Activated CD4-positive, alpha-beta memory T cell treated with anti-CD3 and anti-CD28 coated beads for 36 hours (primary cell): ENCODE measurements at regions not wholly inside any gene's neighbourhood (a gene's known extent, or its start where the extent isn't known, plus 50 kb on each side); places are given as distances from the start of the nearest gene placed in this dataset.

ENCODE experiments used
- CTCF ChIA-PET: fragments of 350-600 bp; sonication (Branson Sonifier 250); formaldehyde crosslinking; loops from one replicate; lab custom pipeline; 2021; ENCODE audit warnings: antibody characterized with exemption, inconsistent platforms; lab: Charles Lee
- POLR2A ChIA-PET: fragments of 350-600 bp; sonication (Branson Sonifier 250); formaldehyde crosslinking; loops from one replicate; lab custom pipeline; 2021; ENCODE audit warnings: antibody characterized with exemption; lab: Charles Lee
- DNase-seq: peaks from one replicate; pipeline ENCODE4 v3.0.0-alpha.2; 2020
- H3K27ac Mint-ChIP-seq: one replicate; pipeline ENCODE4 v1.8.0; 2021; ENCODE audit warnings: mixed read lengths
- H3K27me3 Mint-ChIP-seq: one replicate; pipeline ENCODE4 v1.8.0; 2021; ENCODE audit warnings: mixed read lengths
- H3K36me3 Mint-ChIP-seq: one replicate; pipeline ENCODE4 v1.8.0; 2021; ENCODE audit warnings: mixed read lengths
- H3K4me1 Mint-ChIP-seq: one replicate; pipeline ENCODE4 v1.8.0; 2021; ENCODE audit warnings: low read depth, mixed read lengths
- H3K4me3 Mint-ChIP-seq: one replicate; pipeline ENCODE4 v1.8.0; 2021; ENCODE audit warnings: mild to moderate bottlenecking, mixed read lengths
- H3K9me3 Mint-ChIP-seq: one replicate; pipeline ENCODE4 v1.8.0; 2021; ENCODE audit warnings: mixed read lengths
- intact Hi-C: fragments of 100-400 bp; cut with micrococcal nuclease; formaldehyde crosslinking; loops from one replicate; pipeline ENCODE4 v1.15.1; 2023

DNA sequence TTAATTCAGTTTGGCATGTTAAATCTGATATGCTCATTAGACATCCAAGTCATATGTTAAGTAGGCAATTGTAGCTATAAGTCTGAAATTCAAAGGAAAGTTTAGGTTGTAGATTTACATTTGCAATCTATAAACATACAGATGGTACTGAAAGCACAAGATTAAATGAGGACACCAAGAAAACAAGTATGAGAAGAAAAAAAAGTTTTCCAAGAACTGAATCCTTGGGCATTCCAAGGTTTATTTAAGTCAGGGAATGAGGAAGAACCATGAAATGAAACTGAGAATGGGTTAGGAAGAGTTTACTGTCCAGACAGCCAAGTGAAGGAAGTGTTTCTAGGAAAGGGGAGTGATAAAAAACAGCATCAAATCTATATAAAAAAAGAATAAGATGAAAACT is 756.1 kb upstream of the DPPA4 start:
- Mint-ChIP-seq H3K4me3 (no peak overlapping the region), H3K27me3 (no peaks in the 10 kb centered on the region), H3K9me3 (peaks cover 3% of the 10 kb centered on the region), H3K4me1 (no peaks in the 10 kb centered on the region), H3K27ac (no peak overlapping the region), H3K36me3 (no peaks in the 10 kb centered on the region)
- intact Hi-C loops = no loop called here
- ChIA-PET CTCF (no interaction called here), POLR2A (no interaction called here)
- no peak for DNase-seq

DNA sequence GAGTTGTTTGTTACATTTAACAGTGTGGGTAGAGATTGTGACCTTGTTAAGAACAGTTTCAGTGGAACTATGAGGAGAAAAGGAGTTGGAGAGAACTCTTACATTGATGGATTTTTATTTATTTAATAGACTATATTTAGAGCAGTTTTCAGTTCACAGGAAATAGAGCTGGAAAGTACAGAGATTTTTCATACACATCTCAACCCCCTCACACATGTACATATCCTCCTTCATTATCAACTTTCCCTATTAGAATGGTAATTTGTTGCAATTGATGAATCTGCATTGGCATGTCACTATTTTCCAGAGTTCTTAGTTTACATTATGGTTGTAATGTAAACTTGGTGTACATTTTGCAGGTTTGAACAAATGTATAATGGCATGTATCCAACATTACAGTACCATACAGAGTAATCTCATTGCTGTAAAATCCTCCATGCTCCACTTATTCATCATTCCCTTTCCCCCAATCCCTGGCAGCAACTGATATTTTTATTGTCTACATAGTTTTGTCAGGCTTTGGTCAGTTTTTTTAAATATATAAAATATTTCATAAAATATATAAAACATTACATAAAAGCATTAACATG is 756.6 kb upstream of the DPPA4 start:
- Mint-ChIP-seq H3K9me3 (peaks cover 3% of the 10 kb centered on the region), H3K27me3 (no peaks in the 10 kb centered on the region), H3K27ac (no peak overlapping the region), H3K36me3 (no peaks in the 10 kb centered on the region), H3K4me3 (no peak overlapping the region), H3K4me1 (no peaks in the 10 kb centered on the region)
- intact Hi-C loops = no loop called here
- POLR2A ChIA-PET = no interaction called here
- CTCF ChIA-PET = no interaction called here
- no peak for DNase-seq

DNA sequence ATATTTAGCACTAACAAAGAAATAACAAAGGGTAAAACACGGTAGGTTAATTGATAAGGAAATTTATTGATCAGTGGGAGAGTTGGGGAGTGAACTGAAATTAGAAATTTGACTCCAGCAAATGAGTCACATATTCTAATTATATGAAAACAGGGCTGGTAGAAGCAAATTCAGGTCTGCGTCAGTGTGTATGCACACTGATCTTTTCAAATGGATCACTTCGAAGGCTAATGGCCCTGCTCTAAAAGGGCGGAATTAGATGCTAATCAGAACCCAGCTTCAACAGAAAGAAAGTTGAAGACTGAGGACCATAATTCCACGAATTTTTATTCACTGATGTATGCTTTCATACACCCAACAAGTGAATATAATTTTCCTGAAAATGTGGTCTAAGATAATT is 762.4 kb upstream of the DPPA4 start:
- ChIA-PET CTCF (no interaction called here), POLR2A (no interaction called here)
- no peak overlapping the region for H3K4me3 Mint-ChIP-seq

DNA sequence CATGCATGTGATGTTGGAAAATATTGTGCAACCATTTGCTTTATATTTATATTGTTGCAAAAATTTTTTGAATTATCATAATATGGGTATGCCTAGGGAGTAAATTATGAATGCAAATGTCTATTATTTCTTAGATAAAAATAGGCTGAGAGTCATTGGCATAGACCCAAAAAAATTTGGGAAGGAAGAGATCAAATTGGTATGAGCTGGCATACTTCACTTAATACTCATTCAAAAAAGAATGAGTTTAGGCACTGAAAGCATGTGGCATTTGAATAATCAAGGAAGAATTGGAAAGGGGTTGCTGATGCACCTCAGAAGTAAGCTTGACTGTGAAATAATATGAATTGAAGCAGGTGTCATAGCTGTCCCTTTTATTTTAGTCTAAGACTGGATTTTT is 764.0 kb upstream of the DPPA4 start:
- intact Hi-C loops = no loop called here
- Mint-ChIP-seq H3K36me3 (no peaks in the 10 kb centered on the region), H3K4me3 (no peak overlapping the region), H3K9me3 (peaks cover 3% of the 10 kb centered on the region), H3K27me3 (no peaks in the 10 kb centered on the region), H3K4me1 (peaks cover 2% of the 10 kb centered on the region), H3K27ac (no peak overlapping the region)
- no peak for DNase-seq
- CTCF ChIA-PET = no interaction called here
- POLR2A ChIA-PET = no interaction called here

More for the DNA sequence above, 762.4 kb upstream of the DPPA4 start:
- H3K27ac Mint-ChIP-seq = no peak overlapping the region
- H3K9me3 Mint-ChIP-seq = peaks cover 3% of the 10 kb centered on the region
- H3K36me3 Mint-ChIP-seq = no peaks in the 10 kb centered on the region
- intact Hi-C loops = no loop called here
- no peak for DNase-seq
- H3K4me1 Mint-ChIP-seq = peaks cover 2% of the 10 kb centered on the region
- no peaks in the 10 kb centered on the region for H3K27me3 Mint-ChIP-seq

DNA sequence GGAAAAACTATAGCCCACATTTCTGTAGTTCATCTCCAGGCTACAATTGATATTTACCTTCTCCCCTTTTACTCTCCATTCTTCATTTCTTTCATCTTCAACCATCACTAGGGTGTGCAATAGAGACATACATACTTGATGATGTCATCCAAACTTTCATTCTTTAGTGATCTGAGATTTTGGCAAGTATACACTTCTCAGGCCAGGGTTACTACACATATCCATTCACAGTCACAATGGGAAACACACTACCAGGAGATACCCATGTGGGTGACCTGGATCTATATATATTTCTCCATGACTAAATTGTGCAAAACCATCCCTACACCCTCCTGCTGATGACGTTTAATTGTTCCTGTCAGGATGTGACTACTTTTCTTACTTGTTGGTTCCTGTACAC is 769.5 kb upstream of the DPPA4 start:
- H3K27ac Mint-ChIP-seq = no peak overlapping the region
- DNase-seq = no peak
- ChIA-PET POLR2A (no interaction called here), CTCF (no interaction called here)
- intact Hi-C loops = no loop called here
- H3K9me3 Mint-ChIP-seq = no peaks in the 10 kb centered on the region
- no peak overlapping the region for H3K4me3 Mint-ChIP-seq
- no peaks in the 10 kb centered on the region for H3K36me3 Mint-ChIP-seq
- H3K4me1 Mint-ChIP-seq = no peaks in the 10 kb centered on the region
- no peaks in the 10 kb centered on the region for H3K27me3 Mint-ChIP-seq

DNA sequence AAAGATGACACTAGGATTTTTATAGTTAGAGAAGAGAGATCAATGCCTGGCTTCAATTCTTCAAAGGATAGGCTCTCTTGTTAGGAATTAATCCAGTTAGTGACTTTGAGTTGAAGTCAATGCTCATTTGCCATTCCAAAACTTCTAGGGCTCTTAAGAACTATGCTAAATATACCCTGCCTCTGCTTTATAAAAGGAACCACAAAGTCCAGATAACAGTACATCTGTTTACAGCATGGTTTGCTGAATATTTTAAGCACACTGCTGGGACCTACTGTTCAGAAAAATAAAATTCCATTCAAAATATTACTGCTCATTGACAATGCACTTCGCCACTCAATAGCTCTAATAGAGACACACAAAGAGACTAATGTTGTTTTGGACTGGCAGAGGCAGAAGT is 786.6 kb upstream of the DPPA4 start:
- no peak for DNase-seq
- intact Hi-C loops = no loop called here
- H3K9me3 Mint-ChIP-seq = no peaks in the 10 kb centered on the region
- POLR2A ChIA-PET = no interaction called here
- H3K4me1 Mint-ChIP-seq = no peaks in the 10 kb centered on the region
- no peaks in the 10 kb centered on the region for H3K27me3 Mint-ChIP-seq
- no peak overlapping the region for H3K27ac Mint-ChIP-seq
- CTCF ChIA-PET = no interaction called here
- no peak overlapping the region for H3K4me3 Mint-ChIP-seq
- no peaks in the 10 kb centered on the region for H3K36me3 Mint-ChIP-seq

DNA sequence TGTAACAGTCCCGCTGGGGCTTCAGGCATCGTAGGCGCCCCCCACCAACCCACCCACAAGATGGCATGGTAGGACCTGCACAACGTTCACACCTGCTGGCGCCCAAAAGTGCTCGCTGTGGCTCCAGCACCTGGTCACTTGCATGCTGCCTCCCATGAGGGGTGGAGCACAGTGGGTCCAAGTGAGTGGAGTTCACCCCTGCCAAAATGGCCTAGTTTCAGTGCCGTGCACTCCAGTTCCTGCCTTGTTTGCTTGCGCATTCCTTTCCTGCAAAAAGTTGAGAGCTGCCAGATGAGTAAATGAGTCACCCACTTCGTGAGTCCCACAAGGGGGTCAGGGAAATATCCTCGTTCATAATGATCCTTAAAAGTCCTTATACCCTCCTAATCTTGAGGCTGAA is 788.7 kb upstream of the DPPA4 start:
- POLR2A ChIA-PET = no interaction called here
- Mint-ChIP-seq H3K9me3 (no peaks in the 10 kb centered on the region), H3K27me3 (peaks cover 2% of the 10 kb centered on the region), H3K36me3 (no peaks in the 10 kb centered on the region), H3K4me1 (no peaks in the 10 kb centered on the region), H3K4me3 (no peak overlapping the region), H3K27ac (no peak overlapping the region)
- no peak for DNase-seq
- CTCF ChIA-PET = no interaction called here
- intact Hi-C loops = no loop called here

DNA sequence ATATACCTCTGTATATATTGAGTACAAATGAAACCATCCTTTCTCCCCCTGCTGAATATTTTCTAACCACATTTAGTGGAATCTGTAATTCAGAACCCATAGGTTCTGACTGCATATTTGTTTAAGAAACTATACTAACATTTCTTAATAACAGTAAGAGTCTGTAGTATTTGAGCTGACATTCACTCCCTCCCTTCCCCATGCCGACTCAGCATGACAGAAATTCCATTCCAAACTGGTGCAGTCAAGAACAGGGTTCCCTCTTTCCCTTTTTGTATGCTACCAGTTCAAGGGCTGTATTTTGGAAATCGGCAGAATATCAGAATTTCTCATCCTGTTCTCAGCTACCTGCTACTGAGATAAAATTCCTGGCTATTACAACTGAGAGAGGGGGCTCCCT is 796.6 kb upstream of the DPPA4 start:
- intact Hi-C loops = no loop called here
- Mint-ChIP-seq H3K4me3 (no peak overlapping the region), H3K27ac (no peak overlapping the region), H3K27me3 (peaks cover 2% of the 10 kb centered on the region), H3K4me1 (no peaks in the 10 kb centered on the region), H3K36me3 (no peaks in the 10 kb centered on the region), H3K9me3 (peaks cover 15% of the 10 kb centered on the region)
- no peak for DNase-seq
- POLR2A ChIA-PET = no interaction called here
- CTCF ChIA-PET = no interaction called here

DNA sequence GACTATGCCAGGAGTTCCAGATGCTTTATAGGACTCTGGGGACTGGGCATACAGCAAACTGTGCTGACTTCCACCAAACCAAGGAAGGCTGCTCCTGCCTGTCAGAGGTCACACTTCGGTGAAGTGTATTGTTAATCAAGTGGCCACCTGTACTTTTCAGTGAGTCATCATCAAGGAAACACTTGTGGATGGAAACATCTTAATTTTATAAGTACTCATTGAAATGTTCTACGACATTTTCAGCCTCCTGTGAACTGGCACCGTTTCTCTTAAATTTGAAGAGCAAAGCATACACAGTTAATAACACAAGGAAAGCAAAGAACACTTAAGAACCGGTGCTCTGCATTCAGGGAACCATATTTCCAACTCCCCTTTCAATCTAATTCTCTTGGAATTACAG is 801.7 kb upstream of the DPPA4 start:
- Mint-ChIP-seq H3K36me3 (no peaks in the 10 kb centered on the region), H3K9me3 (peaks cover 15% of the 10 kb centered on the region), H3K27me3 (no peaks in the 10 kb centered on the region), H3K27ac (no peak overlapping the region), H3K4me1 (no peaks in the 10 kb centered on the region), H3K4me3 (no peak overlapping the region)
- ChIA-PET POLR2A (no interaction called here), CTCF (no interaction called here)
- DNase-seq = no peak
- intact Hi-C loops = no loop called here

DNA sequence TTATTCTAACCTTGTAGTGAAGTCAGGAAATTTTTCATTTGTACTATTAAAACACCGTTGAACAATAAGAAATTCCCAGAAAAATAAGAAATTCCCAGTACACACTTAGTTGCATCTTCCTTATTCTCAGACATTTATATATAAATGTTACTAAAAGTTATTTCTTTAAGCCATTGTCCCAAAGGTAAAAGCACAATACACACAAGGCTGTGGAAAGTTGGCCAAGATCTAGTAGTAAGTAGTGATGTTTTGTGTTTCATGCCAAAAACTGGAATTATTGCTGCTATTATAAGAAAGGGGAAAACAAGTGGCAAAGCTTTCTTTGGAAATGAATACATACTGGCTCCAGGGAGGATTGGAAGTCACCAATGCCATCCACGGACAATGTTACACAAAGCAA is 802.5 kb upstream of the DPPA4 start:
- Mint-ChIP-seq H3K4me1 (no peaks in the 10 kb centered on the region), H3K27me3 (no peaks in the 10 kb centered on the region), H3K27ac (no peak overlapping the region), H3K9me3 (peaks cover 15% of the 10 kb centered on the region), H3K4me3 (no peak overlapping the region), H3K36me3 (no peaks in the 10 kb centered on the region)
- intact Hi-C loops = no loop called here
- no peak for DNase-seq
- ChIA-PET POLR2A (no interaction called here), CTCF (no interaction called here)

DNA sequence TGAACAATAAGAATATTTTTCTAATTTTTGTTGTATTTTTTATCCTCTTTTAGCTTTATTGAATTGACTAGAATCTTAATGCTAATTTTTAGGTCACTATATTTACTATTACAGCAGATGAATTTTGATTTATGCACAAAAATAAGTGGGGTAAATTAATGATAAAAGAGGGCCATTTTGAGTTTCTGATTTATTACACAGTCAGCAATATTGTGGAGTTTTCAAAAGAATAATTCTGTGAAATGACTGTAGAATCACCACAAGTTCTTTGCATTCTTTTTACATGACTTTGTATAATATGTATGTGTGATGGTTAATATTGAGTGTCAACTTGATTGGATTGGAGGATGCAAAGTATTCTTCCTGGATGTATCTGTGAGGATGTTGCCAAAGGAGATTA is 812.4 kb upstream of the DPPA4 start:
- POLR2A ChIA-PET = no interaction called here

DNA sequence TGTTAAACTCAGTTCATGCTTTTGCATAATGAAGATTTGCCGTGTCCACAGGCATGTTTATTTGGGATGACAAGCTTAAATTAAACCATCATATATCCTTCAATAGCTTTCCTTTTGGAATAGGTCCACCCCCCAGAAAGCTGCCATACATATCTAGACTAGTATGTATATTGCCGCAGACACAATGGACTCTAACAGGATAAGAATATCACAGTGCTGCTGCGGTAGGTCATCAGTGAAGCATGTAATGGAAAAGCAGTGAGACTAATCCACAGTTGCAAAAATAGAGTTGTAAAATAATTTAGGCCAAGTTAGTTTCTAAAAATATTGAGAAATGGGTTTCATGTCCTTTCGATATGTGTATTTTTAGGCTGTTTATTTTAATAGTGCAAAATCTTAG is 819.9 kb upstream of the DPPA4 start:
- POLR2A ChIA-PET = no interaction called here
- intact Hi-C loops = no loop called here
- CTCF ChIA-PET = no interaction called here

More for the DNA sequence above, 812.4 kb upstream of the DPPA4 start:
- H3K9me3 Mint-ChIP-seq = no peaks in the 10 kb centered on the region
- H3K36me3 Mint-ChIP-seq = no peaks in the 10 kb centered on the region
- no peak overlapping the region for H3K27ac Mint-ChIP-seq
- no peaks in the 10 kb centered on the region for H3K4me1 Mint-ChIP-seq
- no peak overlapping the region for H3K4me3 Mint-ChIP-seq
- intact Hi-C loops = no loop called here
- no peak for DNase-seq
- CTCF ChIA-PET = no interaction called here
- H3K27me3 Mint-ChIP-seq = no peaks in the 10 kb centered on the region

DNA sequence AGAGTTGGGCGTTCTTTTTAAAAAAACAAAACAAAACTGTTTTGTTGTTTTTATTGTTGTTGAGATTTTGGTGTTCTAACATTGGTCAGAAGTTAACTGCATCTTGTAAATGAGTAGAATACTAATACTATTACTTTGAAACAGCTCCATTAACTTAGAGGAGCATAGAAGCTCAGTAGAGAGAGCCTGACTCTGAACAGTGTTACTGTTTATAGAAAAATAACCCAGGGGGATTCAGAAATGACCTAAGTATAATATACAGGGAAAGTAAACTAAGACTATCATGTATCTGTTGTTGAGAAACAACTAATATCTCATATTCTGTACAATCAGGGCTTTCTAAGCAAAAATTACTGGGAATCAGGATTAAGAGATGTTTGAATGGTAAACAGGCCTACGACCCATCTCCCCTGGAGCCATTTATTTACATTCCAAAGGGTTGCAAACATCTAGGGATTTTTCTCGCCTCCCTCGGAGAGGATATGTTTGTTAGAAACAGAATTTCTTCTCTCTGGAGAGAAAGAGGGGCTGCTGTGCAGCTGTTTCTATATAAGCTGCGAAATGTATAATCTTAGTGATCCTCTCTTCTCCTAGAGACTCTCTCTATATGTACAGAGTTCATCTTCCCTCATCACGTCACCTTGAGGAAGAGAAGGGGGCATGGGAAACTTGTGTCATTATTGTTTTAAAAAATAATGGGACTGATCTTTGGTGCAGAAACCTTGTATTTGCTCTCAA is 827.5 kb upstream of the DPPA4 start:
- Mint-ChIP-seq H3K4me3 (no peak overlapping the region), H3K36me3 (no peaks in the 10 kb centered on the region), H3K27ac (no peak overlapping the region), H3K9me3 (no peaks in the 10 kb centered on the region), H3K27me3 (no peaks in the 10 kb centered on the region), H3K4me1 (no peaks in the 10 kb centered on the region)
- DNase-seq = no peak
- intact Hi-C loops = no loop called here
- CTCF ChIA-PET = interaction anchor here (1.4 kb wide), 1 partner anchor 150 kb away, joined by 3 read pairs; no protein-coding TSS in a partner anchor
- POLR2A ChIA-PET = no interaction called here

More for the DNA sequence above, 819.9 kb upstream of the DPPA4 start:
- Mint-ChIP-seq H3K9me3 (no peaks in the 10 kb centered on the region), H3K36me3 (no peaks in the 10 kb centered on the region), H3K4me3 (no peak overlapping the region), H3K27me3 (no peaks in the 10 kb centered on the region), H3K27ac (no peak overlapping the region), H3K4me1 (no peaks in the 10 kb centered on the region)
- no peak for DNase-seq
